ENCODE measurements at regions not wholly inside any gene's neighbourhood (a gene's known extent, or its start where the extent isn't known, plus 50 kb on each side); places are given as distances from the start of the nearest gene placed in this dataset.

- TF ChIP-seq CTCF (IDR thresholded peaks at IDR 0.05): no peak
- TF ChIP-seq POLR2A (IDR thresholded peaks at IDR 0.05): no peak
These were observed 132.0 kb downstream of the BUD13 start for GRCh38 chr11:116640641-116641402.
